Lower leg skin (tissue), 4 donors: ENCODE measurements at regions not wholly inside any gene's neighbourhood (a gene's known extent, or its start where the extent isn't known, plus 50 kb on each side); places are given as distances from the start of the nearest gene placed in this dataset.

Source experiments
- DNase-seq, 2 donors: peaks; one replicate each; pipeline ENCODE4 v3.0.0-alpha.2; 2019; ENCODE audit warnings: low spot score in 2 of 2
- H3K4me3 ChIP-seq: fragments of 200-600 bp; sonication (generic); 2 replicates; pipeline ENCODE4 v1.5.1; 2017; ENCODE audit warnings: mild to moderate bottlenecking, low read depth; ENCODE audit not compliant: poor library complexity, severe bottlenecking
- POLR2A ChIP-seq, 2 donors: fragments of 450-650 bp; IDR thresholded peaks; one replicate each; pipeline ENCODE4 v1.6.1; 2016 to 2017; ENCODE audit warnings: antibody characterized with exemption in 2 of 2, mild to moderate bottlenecking in 1 of 2, moderate library complexity in 1 of 2
- WGBS, 2 donors: methylation state at CpG; one replicate each; pipeline ENCODE4 v1.1.5; 2018; 5-methylcytosine and 5-hydroxymethylcytosine counted together
- intact Hi-C: fragments of 100-400 bp; cut with DNase I; formaldehyde crosslinking; loops from one replicate; pipeline ENCODE4 v1.15.0; 2023; ENCODE audit warnings: low total_unique reads
- TF ChIP-seq, protein P1 (sequence below), 3 donors: fragments of 450-650 bp; IDR thresholded peaks; one replicate each; pipeline ENCODE4 v1.5.1; 2016; ENCODE audit warnings: antibody characterized with exemption in 3 of 3, mild to moderate bottlenecking in 3 of 3, moderate library complexity in 2 of 3

DNA sequence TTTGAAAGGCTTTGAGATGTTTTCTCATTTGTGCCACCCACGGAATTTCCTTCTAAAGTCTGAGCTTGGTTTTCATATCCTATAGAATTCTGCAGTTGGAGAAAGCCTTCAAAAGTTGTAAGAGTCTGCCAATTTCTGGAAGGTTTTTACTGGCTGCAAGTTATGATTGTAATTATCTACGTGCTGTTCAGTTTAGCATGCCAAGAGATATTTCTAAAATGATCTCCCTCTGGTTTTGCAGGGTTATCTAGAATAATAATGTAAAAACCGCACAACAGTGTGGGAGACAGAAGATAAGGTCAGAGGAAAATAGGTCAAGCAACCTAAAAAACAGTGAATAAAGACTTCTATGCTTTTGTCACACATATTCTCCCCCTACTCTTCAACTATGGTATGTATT lies 69.3 kb downstream of the MTERF1 start:
- no peak for DNase-seq
- intact Hi-C loops, result no loop called here
- WGBS, 2 donors, result 33 to 42% methylated on average over 3 of the region's 3 CpGs
- no peak overlapping the region for H3K4me3 ChIP-seq
- TF ChIP-seq POLR2A (IDR thresholded peaks at IDR 0.05), result no peak
- TF ChIP-seq, protein P1, sequence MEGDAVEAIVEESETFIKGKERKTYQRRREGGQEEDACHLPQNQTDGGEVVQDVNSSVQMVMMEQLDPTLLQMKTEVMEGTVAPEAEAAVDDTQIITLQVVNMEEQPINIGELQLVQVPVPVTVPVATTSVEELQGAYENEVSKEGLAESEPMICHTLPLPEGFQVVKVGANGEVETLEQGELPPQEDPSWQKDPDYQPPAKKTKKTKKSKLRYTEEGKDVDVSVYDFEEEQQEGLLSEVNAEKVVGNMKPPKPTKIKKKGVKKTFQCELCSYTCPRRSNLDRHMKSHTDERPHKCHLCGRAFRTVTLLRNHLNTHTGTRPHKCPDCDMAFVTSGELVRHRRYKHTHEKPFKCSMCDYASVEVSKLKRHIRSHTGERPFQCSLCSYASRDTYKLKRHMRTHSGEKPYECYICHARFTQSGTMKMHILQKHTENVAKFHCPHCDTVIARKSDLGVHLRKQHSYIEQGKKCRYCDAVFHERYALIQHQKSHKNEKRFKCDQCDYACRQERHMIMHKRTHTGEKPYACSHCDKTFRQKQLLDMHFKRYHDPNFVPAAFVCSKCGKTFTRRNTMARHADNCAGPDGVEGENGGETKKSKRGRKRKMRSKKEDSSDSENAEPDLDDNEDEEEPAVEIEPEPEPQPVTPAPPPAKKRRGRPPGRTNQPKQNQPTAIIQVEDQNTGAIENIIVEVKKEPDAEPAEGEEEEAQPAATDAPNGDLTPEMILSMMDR (IDR thresholded peaks at IDR 0.05), result no peak

DNA sequence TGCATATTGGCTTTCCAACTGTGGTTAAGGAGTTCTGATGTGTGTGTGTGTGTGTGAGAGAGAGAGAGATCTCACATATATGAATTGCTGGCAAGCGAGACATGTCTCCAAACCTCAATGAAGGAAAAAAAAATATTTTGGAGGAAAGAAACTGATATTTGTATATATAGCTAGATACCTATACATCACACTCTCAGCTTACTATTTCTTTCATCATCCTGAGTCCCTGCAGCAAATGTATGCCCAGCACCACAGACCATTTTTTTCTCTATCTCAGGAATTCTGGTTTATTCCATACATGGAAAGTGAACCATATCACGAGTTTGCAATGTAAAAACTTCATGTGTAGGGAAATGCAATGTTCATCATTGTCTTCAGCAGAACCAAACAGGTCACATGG lies 68.9 kb downstream of the MTERF1 start:
- 82 to 85% methylated on average over 2 of the region's 2 CpGs for WGBS, 2 donors
- DNase-seq, result no peak
- no peak for TF ChIP-seq POLR2A (IDR thresholded peaks at IDR 0.05)
- TF ChIP-seq, protein P1 (IDR thresholded peaks at IDR 0.05), result no peak
- no peak overlapping the region for H3K4me3 ChIP-seq
- intact Hi-C loops, result no loop called here

DNA sequence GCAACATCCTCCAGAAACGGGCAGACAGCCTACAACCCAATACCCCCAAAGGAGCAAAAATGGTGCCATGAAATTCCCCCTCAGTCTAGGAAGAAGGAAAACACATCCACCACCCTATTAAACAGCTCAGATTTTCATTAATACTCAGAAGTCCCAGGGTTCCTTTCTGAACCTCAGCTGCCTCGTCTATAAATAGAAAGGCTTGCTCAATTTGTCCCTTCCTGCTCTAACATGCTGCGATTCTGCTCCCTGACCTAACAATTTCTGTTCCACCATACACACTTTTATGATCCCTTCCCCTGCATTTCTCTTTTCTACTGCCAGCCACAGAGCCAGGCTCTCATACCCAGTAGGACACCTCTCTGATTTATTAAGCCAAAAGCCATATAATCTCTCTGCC lies 68.1 kb downstream of the MTERF1 start:
- no peak for TF ChIP-seq POLR2A (IDR thresholded peaks at IDR 0.05)
- TF ChIP-seq, protein P1 (IDR thresholded peaks at IDR 0.05), result no peak
- WGBS, 2 donors, result 40 to 47% methylated on average over 3 of the region's 3 CpGs
- H3K4me3 ChIP-seq, result no peak overlapping the region
- intact Hi-C loops, result no loop called here
- DNase-seq, result no peak

DNA sequence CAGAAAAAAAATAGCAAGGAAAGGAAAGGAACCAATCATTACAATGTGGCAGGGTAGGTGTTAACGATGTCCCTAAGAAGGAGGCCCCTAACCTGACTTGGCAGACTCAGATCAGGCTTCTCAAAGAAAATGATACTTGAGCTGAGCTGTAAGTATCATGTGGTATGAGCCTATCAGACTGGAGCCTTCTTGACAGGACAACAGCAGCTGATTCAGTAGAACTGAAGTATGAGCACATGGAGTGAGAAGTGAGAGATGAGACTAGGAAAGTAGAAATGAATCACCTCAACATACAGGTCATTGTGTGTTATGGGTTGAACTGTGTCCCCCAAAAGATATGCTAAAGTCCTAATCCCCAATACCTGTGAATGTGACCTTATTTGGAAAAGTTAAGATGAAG lies 66.3 kb downstream of the MTERF1 start:
- TF ChIP-seq POLR2A (IDR thresholded peaks at IDR 0.05), result no peak
- TF ChIP-seq, protein P1 (IDR thresholded peaks at IDR 0.05), result no peak
- H3K4me3 ChIP-seq, result no peak overlapping the region
- intact Hi-C loops, result no loop called here
- 88 to 91% methylated on average over 1 of the region's 1 CpG for WGBS, 2 donors
- no peak for DNase-seq
